CD4-positive, alpha-beta T cell (primary cell): ENCODE measurements at regions not wholly inside any gene's neighbourhood (a gene's known extent, or its start where the extent isn't known, plus 50 kb on each side); places are given as distances from the start of the nearest gene placed in this dataset.

Experiments
- ATAC-seq: fragments of 200-7000 bp; cut with Tn5 transposase; one replicate; pipeline ENCODE4 v1.10.0; 2022; ENCODE audit warnings: mild to moderate bottlenecking; ENCODE audit not compliant: poor library complexity
- CTCF ChIA-PET: fragments of 350-600 bp; sonication (Branson Sonifier 250); formaldehyde crosslinking; loops from one replicate; lab custom pipeline; 2021; ENCODE audit warnings: antibody characterized with exemption, inconsistent platforms; lab: Charles Lee
- POLR2A ChIA-PET: fragments of 350-600 bp; sonication (Branson Sonifier 250); formaldehyde crosslinking; loops from one replicate; lab custom pipeline; 2021; ENCODE audit warnings: antibody characterized with exemption, inconsistent platforms; lab: Charles Lee
- DNase-seq, 14 experiments: peaks; one replicate each; pipeline ENCODE4 v3.0.0-alpha.2; 2013 to 2020; ENCODE audit warnings: mixed read lengths in 2 of 14
- H3K27ac ChIP-seq, 2 donors: one replicate each; pipeline versions ENCODE4 v1.5.1 to v1.7.0; 2013; ENCODE audit warnings: low read length in 2 of 2, low read depth in 1 of 2, mild to moderate bottlenecking in 1 of 2
- H3K27me3 ChIP-seq, 2 experiments: 1 replicate in 1 of 2; 2 replicates in 1 of 2; pipeline versions ENCODE4 v1.6.1 to v1.7.0; 2013; ENCODE audit warnings: low read length in 2 of 2, control low read depth in 1 of 2, mild to moderate bottlenecking in 1 of 2, moderate library complexity in 1 of 2; ENCODE audit not compliant: insufficient read depth in 2 of 2, control insufficient read depth in 1 of 2
- H3K36me3 ChIP-seq: one replicate; pipeline ENCODE4 v1.6.1; 2013; ENCODE audit warnings: low read length, control low read depth; ENCODE audit not compliant: insufficient read depth
- H3K4me1 ChIP-seq: one replicate; pipeline ENCODE4 v1.6.1; 2013; ENCODE audit warnings: low read length, control low read depth; ENCODE audit not compliant: insufficient read depth
- H3K4me3 ChIP-seq: one replicate; pipeline ENCODE4 v1.5.1; 2013; ENCODE audit warnings: mild to moderate bottlenecking, low read length, moderate library complexity
- H3K9me3 ChIP-seq, 2 experiments: 1 replicate in 1 of 2; 2 replicates in 1 of 2; pipeline versions ENCODE4 v1.6.1 to v1.7.0; 2013; ENCODE audit warnings: low read length in 2 of 2, mild to moderate bottlenecking in 2 of 2, control low read depth in 1 of 2, moderate library complexity in 1 of 2; ENCODE audit not compliant: control insufficient read depth in 1 of 2, insufficient read depth in 1 of 2
- H3K27ac Mint-ChIP-seq: one replicate; pipeline ENCODE4 v1.8.0; 2020; ENCODE audit warnings: mixed read lengths
- H3K27me3 Mint-ChIP-seq: one replicate; pipeline ENCODE4 v1.8.0; 2021; ENCODE audit warnings: mixed read lengths
- H3K36me3 Mint-ChIP-seq: one replicate; pipeline ENCODE4 v1.8.0; 2021; ENCODE audit warnings: low read depth, mixed read lengths
- H3K4me1 Mint-ChIP-seq: one replicate; pipeline ENCODE4 v1.8.0; 2021; ENCODE audit warnings: low read depth, mixed read lengths
- H3K4me3 Mint-ChIP-seq: one replicate; pipeline ENCODE4 v1.8.0; 2020; ENCODE audit warnings: mild to moderate bottlenecking, mixed read lengths
- H3K9me3 Mint-ChIP-seq: one replicate; pipeline ENCODE4 v1.8.0; 2020; ENCODE audit warnings: mixed read lengths
- CTCF ChIP-seq: fragments of 200-600 bp; IDR thresholded peaks from one replicate; pipeline ENCODE4 v1.8.0; 2022; ENCODE audit warnings: antibody characterized with exemption, mild to moderate bottlenecking
- intact Hi-C, 2 experiments: fragments of 100-400 bp; cut with DNase I in 1 of 2; cut with micrococcal nuclease in 1 of 2; formaldehyde crosslinking; loops; one replicate each; pipeline versions ENCODE4 v1.15.1 to v1.9.0; 2023 to 2025; cut with DNase I, micrococcal nuclease

GRCh38 chr13:103634066-103634465 is 567.8 kb upstream of the SLC10A2 start:
- Histone ChIP-seq H3K4me1 (no peaks in the 10 kb centered on the region), H3K27me3 (no peaks in the 10 kb centered on the region), H3K4me3 (no peak overlapping the region), H3K9me3 (no peaks in the 10 kb centered on the region), H3K36me3 (no peaks in the 10 kb centered on the region), H3K27ac (no peak overlapping the region)
- intact Hi-C loops = no loop called here
- no peak for DNase-seq
- H3K4me1 Mint-ChIP-seq = no peaks in the 10 kb centered on the region
- peaks cover 4% of the 10 kb centered on the region for H3K9me3 Mint-ChIP-seq
- no peak for TF ChIP-seq CTCF
- no peak overlapping the region for H3K27ac Mint-ChIP-seq
- POLR2A ChIA-PET = no interaction called here
- no peaks in the 10 kb centered on the region for H3K27me3 Mint-ChIP-seq
- H3K4me3 Mint-ChIP-seq = no peak overlapping the region
- CTCF ChIA-PET = no interaction called here
- no peaks in the 10 kb centered on the region for H3K36me3 Mint-ChIP-seq
- no peak for ATAC-seq

- Histone ChIP-seq H3K4me3 (no peak overlapping the region), H3K27me3 (no peaks in the 10 kb centered on the region), H3K27ac (no peak overlapping the region), H3K9me3 (no peaks in the 10 kb centered on the region), H3K4me1 (no peaks in the 10 kb centered on the region), H3K36me3 (no peaks in the 10 kb centered on the region)
- no peak overlapping the region for H3K27ac Mint-ChIP-seq
- DNase-seq (no peak), ATAC-seq (no peak)
- TF ChIP-seq CTCF = no peak
- no peaks in the 10 kb centered on the region for H3K27me3 Mint-ChIP-seq
- POLR2A ChIA-PET = no interaction called here
- H3K4me3 Mint-ChIP-seq = no peak overlapping the region
- no peaks in the 10 kb centered on the region for H3K9me3 Mint-ChIP-seq
- no peaks in the 10 kb centered on the region for H3K36me3 Mint-ChIP-seq
- no peaks in the 10 kb centered on the region for H3K4me1 Mint-ChIP-seq
- CTCF ChIA-PET = no interaction called here
- intact Hi-C loops = no loop called here
Observed at GRCh38 chr13:103625194-103625593, 559.0 kb upstream of the SLC10A2 start.

GRCh38 chr13:103618151-103618550 is 551.9 kb upstream of the SLC10A2 start:
- Histone ChIP-seq H3K9me3 (peaks cover 0 to 4% of the 10 kb centered on the region in 2 experiments), H3K36me3 (no peaks in the 10 kb centered on the region), H3K4me1 (no peaks in the 10 kb centered on the region), H3K27me3 (no peaks in the 10 kb centered on the region), H3K27ac (no peak overlapping the region), H3K4me3 (no peak overlapping the region)
- DNase-seq (no peak), ATAC-seq (no peak)
- POLR2A ChIA-PET = no interaction called here
- Mint-ChIP-seq H3K27ac (no peak overlapping the region), H3K27me3 (no peaks in the 10 kb centered on the region), H3K4me1 (no peaks in the 10 kb centered on the region), H3K4me3 (no peak overlapping the region), H3K9me3 (no peaks in the 10 kb centered on the region), H3K36me3 (no peaks in the 10 kb centered on the region)
- intact Hi-C loops = no loop called here
- CTCF ChIA-PET = no interaction called here
- TF ChIP-seq CTCF = no peak
